ENCODE measurements at regions not wholly inside any gene's neighbourhood (a gene's known extent, or its start where the extent isn't known, plus 50 kb on each side); places are given as distances from the start of the nearest gene placed in this dataset.

DNA sequence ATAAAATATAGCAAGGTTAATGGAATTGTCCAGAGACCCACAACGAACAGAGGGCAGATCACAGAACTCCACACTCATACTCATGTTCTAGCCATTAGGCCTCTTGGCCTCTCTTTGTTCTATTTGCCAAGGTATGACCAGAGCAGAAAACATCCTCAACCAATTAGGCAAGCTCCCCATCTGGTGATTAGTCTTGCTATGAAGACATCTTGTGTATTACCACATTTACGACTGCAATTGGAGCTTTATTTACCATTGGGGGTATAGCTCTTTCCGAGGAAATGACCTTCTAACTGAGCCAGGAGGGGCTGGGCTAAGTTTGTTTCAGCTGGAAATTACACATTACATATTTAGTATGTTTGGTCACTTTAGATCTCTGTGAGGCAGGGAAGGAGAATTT, 593.9 kb downstream of the CD109 start:
- ATAC-seq (ENCODE audit: low read depth in 2 of 2), result no peak
- no peak overlapping the region for H3K4me3 ChIP-seq (ENCODE audit: low read depth, low read length)
- Mint-ChIP-seq H3K4me3 (no peak overlapping the region), H3K27ac (no peak overlapping the region), H3K9me3 (peaks cover 0 to 4% (median 0%) of the 10 kb centered on the region in 7 donors), H3K36me3 (no peaks in the 10 kb centered on the region), H3K27me3 (no peaks in the 10 kb centered on the region), H3K4me1 (no peaks in the 10 kb centered on the region)
- H3K36me3 ChIP-seq (ENCODE audit: control insufficient read depth, insufficient read depth, low read length), result no peaks in the 10 kb centered on the region
- no peaks in the 10 kb centered on the region for H3K4me1 ChIP-seq (ENCODE audit: control insufficient read depth, insufficient read depth, low read length, poor library complexity, severe bottlenecking)
- DNase-seq, result no peak
- H3K9me3 ChIP-seq (ENCODE audit: control insufficient read depth in 2 of 2, low read length in 2 of 2), result no peaks in the 10 kb centered on the region
- no peak overlapping the region for H3K27ac ChIP-seq (ENCODE audit: insufficient read depth, low read length, poor library complexity, severe bottlenecking)
- H3K27me3 ChIP-seq (ENCODE audit: control insufficient read depth, insufficient read depth, low read length), result no peaks in the 10 kb centered on the region

DNA sequence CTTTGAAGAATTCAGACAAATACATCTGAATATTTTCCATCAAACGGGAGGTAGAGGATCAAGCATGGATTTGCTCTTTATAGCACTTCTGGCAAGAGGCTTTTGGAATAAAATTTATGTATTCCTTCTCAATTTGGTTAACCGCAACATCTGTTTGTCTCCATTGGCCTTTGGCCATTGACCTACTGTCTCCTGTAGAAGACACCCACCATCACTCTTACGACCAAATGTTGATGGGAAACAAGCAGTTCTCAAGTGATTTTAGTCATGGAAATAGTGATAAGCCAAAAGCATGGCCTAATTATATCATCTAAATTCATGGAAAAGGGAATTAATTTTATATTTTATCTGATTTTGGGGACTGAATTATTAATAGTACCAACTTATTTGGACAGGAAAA, 591.9 kb downstream of the CD109 start:
- peaks cover 0 to 4% (median 0%) of the 10 kb centered on the region in 7 donors for H3K9me3 Mint-ChIP-seq

DNA sequence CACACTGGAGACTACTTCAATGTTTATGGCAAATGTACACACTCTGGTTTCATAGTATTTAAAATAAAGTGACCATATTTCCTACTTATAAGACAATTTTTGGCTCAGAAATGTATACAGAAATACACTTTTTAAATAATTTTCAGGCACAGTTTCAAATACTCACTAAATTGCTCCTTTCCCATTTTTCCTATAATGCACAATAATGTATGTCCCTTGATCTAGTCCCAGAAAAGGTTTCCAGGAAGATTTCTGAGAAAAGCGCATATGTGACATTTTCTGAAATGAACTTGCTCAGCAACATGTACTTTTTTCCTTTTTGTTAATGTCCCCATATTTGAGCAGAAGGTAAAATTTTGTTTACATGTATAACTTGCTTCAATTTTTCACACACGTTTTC, 591.4 kb downstream of the CD109 start:
- DNase-seq, result no peak
- Histone ChIP-seq H3K27me3 (ENCODE audit: control insufficient read depth, insufficient read depth, low read length) (no peaks in the 10 kb centered on the region), H3K4me1 (ENCODE audit: control insufficient read depth, insufficient read depth, low read length, poor library complexity, severe bottlenecking) (no peaks in the 10 kb centered on the region), H3K9me3 (ENCODE audit: control insufficient read depth in 2 of 2, low read length in 2 of 2) (no peaks in the 10 kb centered on the region), H3K27ac (ENCODE audit: insufficient read depth, low read length, poor library complexity, severe bottlenecking) (no peak overlapping the region), H3K4me3 (ENCODE audit: low read depth, low read length) (no peak overlapping the region), H3K36me3 (ENCODE audit: control insufficient read depth, insufficient read depth, low read length) (no peaks in the 10 kb centered on the region)
- Mint-ChIP-seq H3K4me3 (no peak overlapping the region), H3K9me3 (peaks cover 0 to 4% (median 0%) of the 10 kb centered on the region in 7 donors), H3K27ac (no peak overlapping the region), H3K4me1 (no peaks in the 10 kb centered on the region), H3K36me3 (no peaks in the 10 kb centered on the region), H3K27me3 (no peaks in the 10 kb centered on the region)
- no peak for ATAC-seq (ENCODE audit: low read depth in 2 of 2)

More for the DNA sequence above, 591.9 kb downstream of the CD109 start:
- Mint-ChIP-seq H3K4me1 (no peaks in the 10 kb centered on the region), H3K27ac (no peak overlapping the region), H3K27me3 (no peaks in the 10 kb centered on the region), H3K4me3 (no peak overlapping the region), H3K36me3 (no peaks in the 10 kb centered on the region)
- Histone ChIP-seq H3K9me3 (ENCODE audit: control insufficient read depth in 2 of 2, low read length in 2 of 2) (no peaks in the 10 kb centered on the region), H3K4me3 (ENCODE audit: low read depth, low read length) (no peak overlapping the region), H3K27me3 (ENCODE audit: control insufficient read depth, insufficient read depth, low read length) (no peaks in the 10 kb centered on the region), H3K27ac (ENCODE audit: insufficient read depth, low read length, poor library complexity, severe bottlenecking) (no peak overlapping the region), H3K4me1 (ENCODE audit: control insufficient read depth, insufficient read depth, low read length, poor library complexity, severe bottlenecking) (no peaks in the 10 kb centered on the region), H3K36me3 (ENCODE audit: control insufficient read depth, insufficient read depth, low read length) (no peaks in the 10 kb centered on the region)
- ATAC-seq (ENCODE audit: low read depth in 2 of 2) (no peak), DNase-seq (no peak)

DNA sequence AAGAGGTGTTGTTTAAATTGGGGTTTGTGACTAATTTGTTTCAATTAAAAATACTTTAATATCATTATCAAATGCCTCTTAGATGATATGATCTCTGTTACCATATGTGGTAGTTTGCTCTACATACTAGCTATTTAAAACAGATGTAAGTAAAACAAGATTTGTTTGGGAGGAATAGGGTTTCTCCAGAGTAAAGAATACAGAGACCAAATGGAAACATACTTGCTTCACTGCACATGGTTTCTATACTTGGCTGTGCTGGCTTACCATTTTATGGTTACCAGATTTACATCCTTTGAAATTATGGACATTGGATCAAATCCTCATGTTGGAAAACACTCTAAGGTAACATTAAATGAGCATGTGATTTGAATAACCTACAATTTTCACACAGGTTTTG, 588.3 kb downstream of the CD109 start:
- no peak overlapping the region for H3K27ac Mint-ChIP-seq
- DNase-seq (no peak), ATAC-seq (ENCODE audit: low read depth in 2 of 2) (no peak)
- no peaks in the 10 kb centered on the region for H3K4me1 ChIP-seq (ENCODE audit: control insufficient read depth, insufficient read depth, low read length, poor library complexity, severe bottlenecking)
- no peaks in the 10 kb centered on the region for H3K27me3 ChIP-seq (ENCODE audit: control insufficient read depth, insufficient read depth, low read length)
- H3K4me1 Mint-ChIP-seq, result no peaks in the 10 kb centered on the region
- H3K27ac ChIP-seq (ENCODE audit: insufficient read depth, low read length, poor library complexity, severe bottlenecking), result no peak overlapping the region
- no peaks in the 10 kb centered on the region for H3K36me3 ChIP-seq (ENCODE audit: control insufficient read depth, insufficient read depth, low read length)
- H3K9me3 ChIP-seq (ENCODE audit: control insufficient read depth in 2 of 2, low read length in 2 of 2), result no peaks in the 10 kb centered on the region
- H3K36me3 Mint-ChIP-seq, result no peaks in the 10 kb centered on the region
- no peak overlapping the region for H3K4me3 ChIP-seq (ENCODE audit: low read depth, low read length)
- peaks cover 0 to 8% (median 3%) of the 10 kb centered on the region in 7 donors for H3K9me3 Mint-ChIP-seq
- no peak overlapping the region for H3K4me3 Mint-ChIP-seq
- no peaks in the 10 kb centered on the region for H3K27me3 Mint-ChIP-seq

DNA sequence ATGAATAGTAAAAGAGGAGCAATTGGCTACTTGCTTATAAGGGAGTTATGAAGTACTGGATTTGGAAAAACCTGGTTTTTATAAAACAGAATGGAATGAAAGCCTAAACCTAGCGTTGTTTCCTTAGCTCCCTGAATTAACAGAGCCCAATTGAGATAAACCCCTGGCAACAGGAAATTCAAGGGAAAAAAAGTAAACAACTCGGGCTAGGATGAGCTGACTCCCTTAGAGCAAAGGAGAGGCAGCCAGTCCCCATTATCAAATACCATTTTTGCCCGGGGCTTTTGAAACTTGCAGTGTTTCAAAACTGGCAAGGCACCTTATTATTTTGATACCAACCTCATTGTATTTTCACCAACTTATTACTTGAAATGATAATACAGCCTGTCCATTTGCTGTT, 587.5 kb downstream of the CD109 start:
- Histone ChIP-seq H3K27ac (ENCODE audit: insufficient read depth, low read length, poor library complexity, severe bottlenecking) (no peak overlapping the region), H3K36me3 (ENCODE audit: control insufficient read depth, insufficient read depth, low read length) (no peaks in the 10 kb centered on the region), H3K9me3 (ENCODE audit: control insufficient read depth in 2 of 2, low read length in 2 of 2) (no peaks in the 10 kb centered on the region), H3K4me3 (ENCODE audit: low read depth, low read length) (no peak overlapping the region), H3K27me3 (ENCODE audit: control insufficient read depth, insufficient read depth, low read length) (no peaks in the 10 kb centered on the region), H3K4me1 (ENCODE audit: control insufficient read depth, insufficient read depth, low read length, poor library complexity, severe bottlenecking) (no peaks in the 10 kb centered on the region)
- H3K27me3 Mint-ChIP-seq, result no peaks in the 10 kb centered on the region
- ATAC-seq (ENCODE audit: low read depth in 2 of 2) (no peak), DNase-seq (no peak)
- no peak overlapping the region for H3K27ac Mint-ChIP-seq
- H3K9me3 Mint-ChIP-seq, result peaks cover 0 to 8% (median 3%) of the 10 kb centered on the region in 7 donors
- no peaks in the 10 kb centered on the region for H3K4me1 Mint-ChIP-seq
- H3K4me3 Mint-ChIP-seq, result no peak overlapping the region
- no peaks in the 10 kb centered on the region for H3K36me3 Mint-ChIP-seq

DNA sequence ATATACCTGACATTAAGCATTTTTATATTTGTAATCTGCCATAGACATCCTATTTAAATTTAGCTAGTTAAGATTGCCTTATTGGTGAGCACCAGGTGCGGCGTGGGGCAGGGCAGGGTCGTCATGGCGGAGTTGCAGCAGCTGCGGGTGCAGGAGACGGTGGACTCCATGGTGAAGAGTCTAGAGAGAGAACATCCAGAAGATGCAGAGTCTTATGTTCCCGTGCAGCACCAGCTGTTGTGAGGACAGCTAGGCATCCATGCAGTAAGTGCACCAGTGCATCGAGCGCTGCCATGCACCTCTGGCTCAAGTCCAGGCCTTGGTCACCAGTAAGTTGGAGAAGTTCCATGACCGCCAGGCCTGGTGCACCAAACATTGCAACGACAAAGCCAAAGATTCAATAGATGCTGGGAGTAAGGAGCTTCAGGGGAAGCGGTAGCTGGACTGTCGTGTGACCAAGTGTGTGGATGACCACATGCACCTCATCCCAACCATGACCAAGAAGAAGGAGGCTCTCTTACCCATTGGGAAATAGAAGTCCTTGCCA, 586.2 kb downstream of the CD109 start:
- no peaks in the 10 kb centered on the region for H3K4me1 Mint-ChIP-seq
- Histone ChIP-seq H3K36me3 (ENCODE audit: control insufficient read depth, insufficient read depth, low read length) (no peaks in the 10 kb centered on the region), H3K27me3 (ENCODE audit: control insufficient read depth, insufficient read depth, low read length) (no peaks in the 10 kb centered on the region), H3K9me3 (ENCODE audit: control insufficient read depth in 2 of 2, low read length in 2 of 2) (no peaks in the 10 kb centered on the region), H3K27ac (ENCODE audit: insufficient read depth, low read length, poor library complexity, severe bottlenecking) (no peak overlapping the region), H3K4me3 (ENCODE audit: low read depth, low read length) (no peak overlapping the region), H3K4me1 (ENCODE audit: control insufficient read depth, insufficient read depth, low read length, poor library complexity, severe bottlenecking) (no peaks in the 10 kb centered on the region)
- DNase-seq (no peak), ATAC-seq (ENCODE audit: low read depth in 2 of 2) (no peak)
- no peak overlapping the region for H3K4me3 Mint-ChIP-seq
- no peak overlapping the region for H3K27ac Mint-ChIP-seq
- H3K36me3 Mint-ChIP-seq, result no peaks in the 10 kb centered on the region
- H3K9me3 Mint-ChIP-seq, result peaks cover 0 to 8% (median 3%) of the 10 kb centered on the region in 7 donors
- H3K27me3 Mint-ChIP-seq, result no peaks in the 10 kb centered on the region

DNA sequence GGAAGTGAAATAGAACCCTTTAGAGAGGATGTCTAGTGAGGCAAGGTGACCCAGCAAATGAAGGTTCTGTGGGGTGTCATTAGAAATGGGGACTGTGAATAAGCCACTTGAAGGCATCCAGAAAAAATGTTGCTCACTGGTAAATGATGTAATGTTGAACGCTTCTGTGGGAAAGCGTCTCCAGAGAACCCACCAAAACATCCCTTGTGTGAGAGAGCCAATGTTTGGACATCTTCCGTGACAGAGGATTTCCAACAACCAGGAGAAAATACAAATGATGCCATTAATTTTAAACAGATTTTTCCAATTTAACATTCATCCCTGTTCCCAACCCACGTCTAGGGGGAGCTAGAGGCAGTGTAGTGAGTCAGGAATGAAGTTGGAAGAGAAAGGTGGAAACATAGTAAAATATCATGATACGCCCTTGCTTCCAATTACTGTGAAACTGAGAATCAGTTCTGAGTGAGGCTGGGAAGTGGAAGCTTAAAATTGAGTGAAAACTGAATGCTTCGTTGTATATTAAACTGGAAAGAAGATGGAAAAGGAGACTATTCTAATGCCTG, 584.2 kb downstream of the CD109 start:
- H3K36me3 ChIP-seq (ENCODE audit: control insufficient read depth, insufficient read depth, low read length), result no peaks in the 10 kb centered on the region
- H3K27ac ChIP-seq (ENCODE audit: insufficient read depth, low read length, poor library complexity, severe bottlenecking), result no peak overlapping the region
- Mint-ChIP-seq H3K4me3 (no peak overlapping the region), H3K27ac (no peak overlapping the region), H3K9me3 (peaks cover 0 to 8% (median 3%) of the 10 kb centered on the region in 7 donors), H3K27me3 (no peaks in the 10 kb centered on the region), H3K4me1 (no peaks in the 10 kb centered on the region), H3K36me3 (no peaks in the 10 kb centered on the region)
- no peaks in the 10 kb centered on the region for H3K27me3 ChIP-seq (ENCODE audit: control insufficient read depth, insufficient read depth, low read length)
- no peaks in the 10 kb centered on the region for H3K9me3 ChIP-seq (ENCODE audit: control insufficient read depth in 2 of 2, low read length in 2 of 2)
- DNase-seq (no peak), ATAC-seq (ENCODE audit: low read depth in 2 of 2) (no peak)
- H3K4me1 ChIP-seq (ENCODE audit: control insufficient read depth, insufficient read depth, low read length, poor library complexity, severe bottlenecking), result no peaks in the 10 kb centered on the region
- H3K4me3 ChIP-seq (ENCODE audit: low read depth, low read length), result no peak overlapping the region

DNA sequence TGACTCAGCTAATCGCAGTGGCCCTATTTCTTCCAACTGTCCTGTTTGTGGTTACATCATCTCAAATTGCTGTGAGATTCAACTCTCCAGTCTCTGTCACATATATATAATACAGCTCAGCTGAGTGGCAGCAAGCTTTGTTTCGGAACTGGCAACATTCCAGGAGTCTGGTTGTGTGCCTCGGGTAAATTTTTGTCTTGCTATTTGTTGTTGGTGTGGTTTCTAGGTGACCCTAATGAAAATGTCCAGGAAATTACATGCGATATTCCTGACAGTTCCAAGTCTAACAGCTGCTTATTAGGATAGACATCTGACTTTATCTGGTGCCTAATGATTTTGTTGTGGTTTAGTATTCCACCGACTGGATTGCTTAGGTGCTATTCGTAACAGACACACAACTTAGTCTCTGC, 581.8 kb downstream of the CD109 start:
- H3K27ac Mint-ChIP-seq, result no peak overlapping the region
- ATAC-seq (ENCODE audit: low read depth in 2 of 2), result no peak
- H3K27ac ChIP-seq (ENCODE audit: insufficient read depth, low read length, poor library complexity, severe bottlenecking), result no peak overlapping the region
- no peak for DNase-seq
- no peaks in the 10 kb centered on the region for H3K36me3 ChIP-seq (ENCODE audit: control insufficient read depth, insufficient read depth, low read length)
- H3K27me3 Mint-ChIP-seq, result no peaks in the 10 kb centered on the region
- no peaks in the 10 kb centered on the region for H3K36me3 Mint-ChIP-seq
- H3K4me3 Mint-ChIP-seq, result no peak overlapping the region
- peaks cover 0 to 10% (median 3%) of the 10 kb centered on the region in 7 donors for H3K9me3 Mint-ChIP-seq
- no peaks in the 10 kb centered on the region for H3K4me1 ChIP-seq (ENCODE audit: control insufficient read depth, insufficient read depth, low read length, poor library complexity, severe bottlenecking)
- H3K4me1 Mint-ChIP-seq, result no peaks in the 10 kb centered on the region
- H3K27me3 ChIP-seq (ENCODE audit: control insufficient read depth, insufficient read depth, low read length), result no peaks in the 10 kb centered on the region
- H3K9me3 ChIP-seq (ENCODE audit: control insufficient read depth in 2 of 2, low read length in 2 of 2), result no peaks in the 10 kb centered on the region
- H3K4me3 ChIP-seq (ENCODE audit: low read depth, low read length), result no peak overlapping the region

All from CD4-positive, CD25-positive, alpha-beta regulatory T cell (primary cell).